GM21526 (cell line): ENCODE measurements at regions not wholly inside any gene's neighbourhood (a gene's known extent, or its start where the extent isn't known, plus 50 kb on each side); places are given as distances from the start of the nearest gene placed in this dataset.
A peak's percentile ranks its signal among the peaks of the same experiment; 100 is the strongest.

Experiments used
- ATAC-seq: cut with Tn5 transposase; IDR thresholded peaks from one replicate; pipeline ENCODE4 v1.9.1; 2021; ENCODE audit warnings: moderate library complexity; ENCODE audit not compliant: unreplicated experiment, low FRiP score

DNA sequence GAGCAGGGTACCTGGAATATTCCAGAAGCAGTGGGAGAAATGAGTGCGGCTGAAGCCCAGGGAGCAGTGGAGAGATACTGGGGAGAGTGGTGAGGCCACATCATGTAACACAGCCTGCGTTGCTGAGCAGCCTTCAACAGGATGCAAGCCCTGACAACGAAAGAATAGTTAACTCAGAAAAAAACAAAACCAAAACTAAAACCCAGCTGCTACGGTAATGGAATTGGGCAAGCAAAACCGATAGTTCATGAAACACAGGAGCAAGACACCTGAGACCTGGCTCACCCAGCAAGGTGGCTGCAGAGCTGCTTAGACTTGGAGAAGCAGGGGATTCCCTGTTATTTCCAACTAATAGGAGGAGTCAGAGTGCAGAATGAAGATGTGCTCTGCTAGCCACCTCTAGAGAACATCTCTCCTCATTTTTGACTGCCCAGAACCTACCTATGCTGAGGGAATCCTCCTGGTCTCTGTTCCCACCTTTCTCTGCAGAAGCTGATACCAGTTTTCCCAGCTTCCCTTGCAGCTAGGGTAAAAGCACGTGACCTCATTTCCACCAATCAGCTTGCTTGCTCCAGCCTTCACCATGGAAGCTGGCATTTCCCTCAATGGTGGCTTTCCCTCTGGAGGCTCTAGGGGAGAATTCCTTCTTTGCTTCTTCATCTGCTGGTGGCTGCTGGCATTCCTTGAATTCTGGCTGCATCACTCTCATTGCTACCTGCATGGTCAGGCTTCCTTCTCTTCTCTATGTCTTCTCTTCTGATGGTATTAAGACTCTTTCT is 59.4 kb upstream of the XYLT1 start:
- peak; percentile 72 for ATAC-seq

GRCh38 chr16:17526956-17527937 is 56.5 kb upstream of the XYLT1 start:
- ATAC-seq: no peak

- no peak for ATAC-seq
These were observed 53.9 kb upstream of the XYLT1 start for GRCh38 chr16:17524656-17525055.

DNA sequence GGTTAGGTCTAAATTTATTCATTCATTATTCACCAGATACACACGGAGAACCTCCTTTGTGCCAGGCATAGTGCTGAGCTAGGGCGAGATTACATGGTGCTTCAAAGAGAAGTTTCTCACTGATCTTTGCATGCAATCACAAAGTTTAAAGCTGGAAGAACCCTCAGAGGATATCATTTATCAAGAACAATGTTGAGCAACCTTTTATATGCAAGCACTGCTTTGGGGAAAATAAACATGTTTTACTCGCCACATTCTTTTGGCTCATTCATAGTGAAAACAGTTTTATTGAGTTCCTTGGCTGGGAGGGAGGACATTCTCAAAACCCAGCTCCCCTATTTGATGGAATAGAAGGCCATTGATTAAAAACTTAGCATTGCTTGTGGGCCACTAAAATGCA is 49.8 kb upstream of the XYLT1 start:
- ATAC-seq: no peak
